Stimulated activated CD4-positive, alpha-beta T cell treated with anti-CD3 and anti-CD28 coated beads, Interleukin-12 subunit alpha, Interleukin-12 subunit beta, amount 100 ng/mL, for 24 hours (primary cell): ENCODE measurements at regions not wholly inside any gene's neighbourhood (a gene's known extent, or its start where the extent isn't known, plus 50 kb on each side); places are given as distances from the start of the nearest gene placed in this dataset.

Source experiments
- DNase-seq, 2 experiments: peaks; one replicate each; pipeline ENCODE4 v3.0.0-alpha.2; 2020; ENCODE audit warnings: low read depth in 2 of 2

DNA sequence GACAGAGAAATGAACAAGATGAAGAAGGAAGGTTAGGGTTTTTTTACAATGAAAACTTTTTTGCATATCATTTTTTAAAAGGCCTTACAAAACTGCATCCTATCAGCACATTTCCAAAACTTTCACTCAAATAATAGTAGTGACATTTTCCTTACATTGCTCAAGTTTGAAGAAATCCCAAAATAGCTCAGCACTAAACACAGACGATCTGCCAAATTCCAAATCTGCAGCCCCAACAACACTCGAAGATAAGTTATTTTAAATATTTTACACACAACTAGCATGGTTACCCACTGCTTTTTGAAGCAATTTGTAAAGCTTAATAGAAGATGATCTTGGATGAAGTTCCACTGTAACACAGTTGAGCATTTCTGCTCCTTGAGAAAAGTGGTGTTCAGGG lies 535.6 kb upstream of the ALCAM start:
- no peak for DNase-seq

DNA sequence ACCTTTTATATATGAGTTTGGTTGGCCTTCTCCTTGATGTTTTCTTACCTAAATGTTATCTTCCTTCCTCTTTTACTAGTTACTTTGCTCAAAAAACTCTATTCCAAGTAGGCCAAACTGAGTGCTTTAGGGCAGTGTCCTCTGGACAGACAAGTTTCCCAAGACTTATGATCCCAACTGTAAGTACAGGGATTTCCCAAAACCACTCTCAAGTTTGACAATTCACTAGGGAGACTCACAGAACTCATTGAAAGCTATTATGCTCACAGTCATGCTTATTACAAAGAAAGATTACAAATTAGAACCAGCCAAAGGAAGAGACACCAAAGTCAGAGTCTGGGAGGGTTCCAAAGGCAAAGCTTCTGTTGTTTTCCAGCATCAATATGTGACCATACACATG lies 534.2 kb upstream of the ALCAM start:
- DNase-seq = no peak

DNA sequence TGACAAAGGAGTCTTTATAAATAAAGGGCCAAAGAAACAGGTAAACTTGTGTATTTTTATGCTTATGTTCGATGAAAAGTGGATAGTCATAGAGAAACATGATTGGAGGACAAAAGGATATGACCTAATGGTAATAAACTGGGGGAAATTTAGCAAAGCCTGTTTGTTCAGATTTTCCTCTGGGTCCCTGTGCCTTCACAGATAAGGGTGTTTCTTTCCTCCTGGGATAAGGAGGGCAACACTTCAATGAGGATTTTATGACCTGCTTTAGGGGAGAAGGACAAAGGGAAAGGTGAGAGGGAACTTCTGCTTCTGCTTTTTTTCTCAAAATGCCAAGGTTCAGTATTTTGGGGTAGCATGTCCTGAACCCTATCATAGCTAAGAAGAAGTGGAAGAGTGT lies 531.3 kb upstream of the ALCAM start:
- no peak for DNase-seq

DNA sequence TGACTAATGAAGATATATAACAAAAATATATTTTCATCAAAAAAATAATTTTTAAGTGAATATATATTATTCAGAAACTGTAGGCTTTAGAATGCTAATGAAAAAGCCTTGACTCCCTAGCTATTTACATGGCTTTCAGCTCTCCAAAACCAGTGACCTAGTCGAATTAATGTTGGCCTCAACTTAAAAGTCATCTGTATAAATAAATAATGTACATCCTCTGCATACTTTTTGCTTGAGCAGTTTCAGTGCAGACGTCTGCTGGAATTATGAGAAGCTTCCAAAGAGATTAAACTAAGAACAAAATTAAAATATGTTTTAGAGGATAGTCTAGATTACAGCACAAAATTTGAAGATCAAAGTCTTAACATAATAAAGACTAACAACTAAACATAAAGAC lies 520.4 kb upstream of the ALCAM start:
- DNase-seq = no peak

DNA sequence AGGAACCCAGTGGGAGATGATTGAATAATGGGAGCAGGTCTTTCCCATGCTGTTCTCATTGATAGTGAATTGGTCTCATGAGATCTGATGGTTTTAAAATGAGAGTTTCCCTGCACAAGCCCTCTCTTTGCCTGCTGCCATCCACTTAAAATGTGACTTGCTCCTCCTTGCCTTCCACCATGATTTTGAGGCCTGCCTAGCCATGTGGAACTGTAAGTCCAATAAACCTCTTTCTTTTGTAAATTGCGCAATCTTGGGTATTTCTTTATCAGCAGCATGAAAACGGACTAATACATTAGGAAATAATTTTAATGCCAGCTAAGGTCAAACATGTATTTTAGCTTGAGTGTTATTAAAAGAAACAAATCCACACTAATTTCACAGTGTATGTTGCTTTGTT lies 517.6 kb upstream of the ALCAM start:
- DNase-seq = no peak

DNA sequence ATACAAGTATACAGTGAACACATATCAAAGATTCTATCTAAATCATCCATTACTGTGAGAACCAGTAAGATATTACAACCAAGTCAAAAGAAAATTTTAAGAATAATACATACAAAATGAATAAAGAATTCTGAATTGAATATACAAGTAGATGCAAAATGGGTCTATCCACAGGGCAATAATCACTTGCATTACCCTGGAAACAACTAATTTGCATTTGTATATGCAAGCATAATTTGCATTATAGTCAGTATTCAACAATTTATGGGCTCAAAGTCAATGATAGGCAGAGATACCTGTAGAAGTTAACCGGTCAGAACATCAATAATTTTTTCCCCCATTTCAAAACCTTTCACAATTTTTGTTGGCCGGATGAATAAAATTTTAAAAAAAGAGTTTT lies 512.2 kb upstream of the ALCAM start:
- DNase-seq = no peak

DNA sequence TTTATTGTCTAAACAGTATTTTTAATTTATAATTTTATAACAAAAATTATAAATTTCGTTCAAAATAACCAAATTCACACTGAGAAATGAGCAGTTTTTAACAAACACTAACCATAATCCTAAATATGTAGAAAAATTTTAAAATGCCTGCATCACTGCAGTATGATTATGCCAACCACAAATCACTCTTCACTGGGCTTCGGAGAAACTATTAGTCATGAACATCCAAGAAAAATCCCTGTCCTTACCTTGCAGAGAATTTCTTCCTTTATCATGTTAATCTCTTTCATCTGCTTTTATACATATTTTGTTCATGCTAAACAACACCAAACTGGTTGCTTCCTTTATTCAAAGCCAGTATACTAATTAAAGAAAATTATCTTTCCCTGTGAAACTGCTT lies 511.0 kb upstream of the ALCAM start:
- DNase-seq = no peak

DNA sequence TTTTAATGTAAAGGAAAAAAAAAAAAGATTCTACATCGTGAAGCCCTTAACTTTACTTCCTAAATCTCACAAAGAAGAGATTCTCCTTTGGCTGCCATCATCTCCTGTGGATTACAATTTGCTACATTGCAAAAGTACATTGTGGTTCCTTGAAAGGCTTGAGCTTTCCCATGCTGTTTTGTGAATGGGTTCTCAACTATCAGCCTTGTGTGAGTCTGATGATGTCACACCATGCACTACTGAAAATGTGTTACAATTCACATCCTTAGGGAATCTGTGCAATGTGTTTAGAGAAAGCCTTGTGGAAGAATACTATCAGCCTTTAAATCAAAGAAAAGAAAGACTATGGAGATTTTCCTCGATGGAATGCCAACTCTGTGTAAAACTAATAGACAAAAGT lies 510.0 kb upstream of the ALCAM start:
- no peak for DNase-seq

DNA sequence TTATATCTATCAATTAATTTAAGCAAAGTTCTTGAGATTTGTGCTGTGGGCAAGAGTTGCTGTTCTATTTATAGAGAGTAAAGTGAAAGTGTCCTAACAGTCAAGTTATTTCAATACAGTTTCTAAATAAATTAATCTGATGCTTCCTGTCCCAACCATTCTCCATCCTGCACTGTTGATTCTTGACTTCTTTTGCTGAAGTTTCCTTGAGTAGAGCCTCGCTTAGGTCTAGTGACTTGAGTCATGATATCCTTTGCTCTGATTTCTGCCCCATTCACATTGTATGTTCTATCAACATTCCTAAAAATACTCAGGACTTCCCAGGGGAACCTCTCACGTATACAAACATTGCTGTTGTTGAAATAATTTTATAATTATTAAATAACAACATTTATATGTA lies 498.4 kb upstream of the ALCAM start:
- DNase-seq = no peak

DNA sequence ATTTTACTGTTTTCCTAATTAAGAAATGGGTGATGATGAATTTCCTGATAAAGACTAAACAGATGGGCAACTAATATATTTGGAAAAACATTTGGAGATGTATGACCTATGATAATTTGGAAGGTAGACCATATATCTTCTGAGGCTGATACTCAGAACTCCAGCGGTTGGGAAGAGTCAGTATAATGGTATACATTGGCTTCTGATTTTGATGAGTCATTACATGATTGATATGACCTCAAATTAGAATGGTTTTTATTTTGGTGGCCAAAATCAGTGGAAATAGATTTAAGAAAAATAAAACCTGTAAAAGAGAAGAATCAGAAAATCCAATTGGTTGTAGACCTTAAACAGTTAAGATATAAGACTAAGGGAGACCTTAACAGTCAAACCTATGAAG lies 496.4 kb upstream of the ALCAM start:
- DNase-seq = no peak

DNA sequence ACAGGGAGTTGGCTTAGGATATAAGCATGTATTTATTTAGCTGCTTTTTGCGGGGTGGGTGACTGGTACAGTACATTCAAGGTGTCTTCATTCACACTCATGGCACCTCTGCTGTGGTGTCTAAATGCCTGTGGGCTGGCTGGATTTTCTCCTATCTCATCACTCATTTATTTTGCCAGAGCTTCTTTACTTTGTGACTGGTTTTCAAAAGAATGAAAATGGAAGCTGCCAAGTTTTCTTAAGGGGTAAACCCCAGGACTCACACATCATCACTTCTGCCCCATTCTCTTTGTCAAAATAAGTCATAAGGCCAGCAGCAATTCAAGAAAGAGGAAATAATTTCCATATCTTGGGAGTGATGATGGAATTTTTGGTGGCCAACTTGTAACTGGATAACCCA lies 493.4 kb upstream of the ALCAM start:
- no peak for DNase-seq

DNA sequence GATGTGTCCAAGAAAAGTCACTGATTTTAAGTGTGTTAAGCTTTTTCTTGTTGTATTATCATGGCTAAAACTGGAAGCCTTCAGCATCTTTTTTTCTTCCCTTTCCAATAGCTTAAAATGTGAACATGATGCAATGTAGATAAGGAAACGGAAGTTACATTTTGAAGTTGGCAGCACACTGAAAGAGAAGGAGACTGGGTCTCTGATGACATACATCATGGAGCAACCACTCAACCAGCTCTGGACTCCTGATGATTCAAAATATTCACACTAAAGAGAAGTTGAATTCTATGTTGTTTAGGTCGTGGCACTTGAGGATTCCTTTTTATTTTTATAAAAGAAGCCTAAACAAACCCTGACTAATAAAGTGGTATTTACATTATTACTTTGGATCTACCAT lies 488.3 kb upstream of the ALCAM start:
- DNase-seq = no peak

DNA sequence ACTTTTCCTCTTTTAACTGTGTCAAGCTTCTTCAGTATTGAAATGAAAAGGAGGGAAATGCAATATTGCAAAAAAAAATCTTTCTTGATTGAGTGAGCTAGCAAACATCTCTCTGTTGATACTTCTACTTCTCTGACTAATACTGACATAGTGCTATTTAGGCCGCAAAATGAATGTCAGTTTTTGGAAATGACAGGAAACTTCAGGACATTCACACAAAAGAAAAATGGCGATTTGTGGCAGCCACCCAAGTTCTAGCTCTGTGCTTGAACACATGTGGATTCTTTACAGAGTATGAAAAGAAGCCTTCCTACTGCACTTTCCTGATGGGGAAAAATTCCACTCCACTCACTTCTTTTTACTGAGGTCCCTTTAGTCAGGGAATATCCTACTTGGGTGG lies 486.8 kb upstream of the ALCAM start:
- DNase-seq = no peak

DNA sequence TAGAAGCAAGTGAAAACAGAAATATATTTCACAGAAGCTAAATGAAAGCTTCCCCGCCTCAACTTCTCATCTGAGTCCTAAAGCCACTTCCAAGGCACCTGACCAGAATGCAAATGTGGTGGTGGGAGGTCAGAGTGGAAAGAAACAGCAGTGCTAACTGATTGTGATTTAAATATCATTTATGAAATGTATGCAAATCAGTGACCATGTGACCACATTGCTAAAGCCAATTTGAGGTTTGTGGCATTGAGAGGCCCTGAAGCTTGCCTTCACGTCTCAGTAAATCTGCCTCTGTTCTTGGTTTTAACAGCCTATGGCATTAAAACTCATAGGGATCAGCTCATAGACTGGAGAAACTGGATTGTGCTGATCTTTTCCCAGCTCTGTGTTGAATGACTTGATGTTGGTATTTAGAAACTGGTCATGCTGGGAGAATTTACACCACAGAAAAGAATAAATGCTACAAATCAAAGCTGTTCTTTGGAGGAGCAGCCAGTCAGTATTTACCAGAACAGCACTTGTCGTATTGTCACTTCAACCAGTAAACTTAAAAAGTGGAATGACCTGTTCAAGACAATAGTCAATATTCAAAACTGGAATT lies 481.4 kb upstream of the ALCAM start:
- DNase-seq = no peak

DNA sequence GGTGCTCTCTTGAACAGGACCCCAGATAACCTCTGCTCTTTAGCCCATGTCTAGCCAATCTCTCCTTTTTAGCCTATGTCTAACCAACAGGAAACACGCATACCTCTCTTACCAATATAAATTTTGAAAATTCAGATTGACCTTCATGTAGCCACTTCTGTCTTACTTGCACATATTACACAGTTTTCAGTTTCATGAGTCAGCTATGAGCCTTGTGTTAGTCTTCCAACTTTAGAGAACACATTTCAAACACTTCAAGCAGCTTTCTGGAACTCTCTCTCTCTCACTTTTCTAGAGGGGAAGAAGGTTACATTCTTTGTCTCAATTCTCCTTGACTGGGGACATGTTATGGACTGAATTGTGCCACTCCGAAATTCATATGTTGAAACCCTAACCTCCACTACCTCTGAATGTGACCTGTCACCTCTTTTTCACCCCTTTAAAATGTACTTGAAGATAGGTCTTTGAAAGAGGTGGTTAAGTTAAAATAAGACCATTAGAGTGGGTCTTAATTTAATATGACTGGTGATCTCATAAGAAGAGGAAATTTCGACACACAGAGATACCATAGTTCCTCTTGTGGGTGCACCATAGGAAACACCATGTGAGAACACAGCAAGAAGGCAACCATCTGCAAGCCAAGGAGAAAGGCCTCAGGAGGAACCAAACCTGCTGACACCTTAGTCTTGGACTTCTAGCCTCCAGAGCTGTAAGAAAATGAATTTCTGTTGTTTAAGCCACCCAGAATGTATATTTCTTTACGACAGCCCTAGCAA lies 480.3 kb upstream of the ALCAM start:
- no peak for DNase-seq

DNA sequence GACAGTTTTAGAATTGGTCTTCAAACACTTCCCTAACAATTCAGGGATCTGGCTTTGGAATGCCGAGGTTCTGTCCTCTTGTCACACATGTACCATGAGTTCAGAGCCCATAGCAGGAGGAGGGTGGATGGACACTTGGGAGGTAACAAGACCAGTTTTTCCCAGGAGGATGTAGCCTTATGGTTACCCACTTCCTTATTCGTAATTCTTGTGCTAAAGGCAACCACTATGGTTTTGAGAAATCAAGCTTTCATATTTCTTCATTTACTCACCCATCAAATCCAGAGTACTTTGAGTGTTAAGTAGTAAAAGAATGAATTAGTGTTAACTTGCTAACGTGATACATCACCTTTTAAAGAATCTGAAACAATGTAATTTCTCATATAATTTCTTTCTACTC lies 479.6 kb upstream of the ALCAM start:
- DNase-seq = no peak

DNA sequence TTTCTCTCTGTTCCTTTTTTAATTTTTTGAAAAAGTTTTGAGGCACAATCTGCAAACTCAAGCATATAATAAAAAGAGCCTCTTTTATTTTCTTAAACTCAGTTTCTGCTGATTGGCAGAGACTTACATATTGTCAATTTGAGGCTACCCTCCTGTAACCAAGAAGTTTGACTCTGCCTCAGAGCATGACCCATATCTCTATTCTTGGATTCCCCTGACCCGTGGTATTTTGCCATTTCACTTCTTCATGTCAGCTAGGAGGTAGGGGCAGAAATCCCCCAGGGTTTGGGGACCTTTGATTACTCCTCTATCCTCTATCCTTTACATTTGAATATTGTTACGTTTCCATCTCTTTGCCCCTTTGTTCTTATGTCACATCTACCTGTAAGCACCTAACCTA lies 479.1 kb upstream of the ALCAM start:
- DNase-seq = no peak

DNA sequence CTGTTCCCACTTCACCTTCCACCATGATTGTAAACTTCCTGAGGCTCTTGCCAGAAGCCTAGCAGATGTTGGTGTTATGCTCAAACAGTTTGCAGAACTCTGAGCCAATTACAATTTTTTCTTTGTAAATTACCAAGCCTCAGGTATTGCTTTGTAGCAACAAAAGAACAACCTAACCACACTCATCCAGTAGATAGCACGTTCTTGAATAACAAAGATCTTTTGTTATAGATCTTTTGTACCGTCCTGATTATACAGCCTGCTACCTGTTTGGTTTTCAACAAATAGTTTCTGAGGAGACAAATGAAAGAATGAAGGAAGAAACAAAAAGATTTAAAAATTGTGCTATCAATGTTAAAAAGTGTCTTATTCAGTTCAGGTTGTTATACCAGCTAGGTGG lies 474.7 kb upstream of the ALCAM start:
- no peak for DNase-seq

DNA sequence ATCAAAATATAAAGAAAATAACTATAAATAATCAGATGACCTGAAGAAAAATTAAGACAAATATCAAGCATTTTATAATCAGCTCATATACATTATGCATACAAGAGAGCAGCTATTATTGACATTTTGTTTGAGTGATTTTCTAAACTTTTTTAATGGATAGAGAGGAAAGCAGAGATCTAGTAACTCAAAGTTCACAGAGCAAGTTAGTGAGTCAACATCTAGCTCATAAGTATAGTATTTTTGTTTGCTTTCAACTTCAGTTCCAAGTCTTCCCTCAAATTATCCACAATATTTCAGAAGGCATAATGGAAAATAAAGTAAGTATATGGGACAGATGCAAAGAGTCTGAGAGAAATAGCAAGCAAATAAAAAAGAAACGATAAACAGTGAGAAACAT lies 470.1 kb upstream of the ALCAM start:
- DNase-seq = no peak

DNA sequence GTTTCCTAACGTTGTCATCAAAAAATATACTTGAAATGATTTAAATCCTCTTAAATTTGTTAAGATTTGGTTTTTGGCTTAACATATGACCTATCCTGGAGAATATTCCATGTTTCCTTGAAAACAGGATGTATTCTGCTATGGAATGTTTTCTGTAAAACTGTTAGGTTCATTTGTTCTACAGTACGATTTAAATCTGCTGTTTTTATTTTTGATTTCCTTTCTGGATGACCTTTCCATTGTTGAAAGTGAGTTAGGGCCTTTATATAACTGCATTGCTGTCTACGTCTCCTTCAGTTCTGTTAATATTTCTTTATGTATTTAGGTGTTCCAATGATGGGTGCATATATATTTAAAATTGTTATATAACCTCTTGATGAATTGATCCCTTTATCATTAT lies 465.3 kb upstream of the ALCAM start:
- DNase-seq = no peak

DNA sequence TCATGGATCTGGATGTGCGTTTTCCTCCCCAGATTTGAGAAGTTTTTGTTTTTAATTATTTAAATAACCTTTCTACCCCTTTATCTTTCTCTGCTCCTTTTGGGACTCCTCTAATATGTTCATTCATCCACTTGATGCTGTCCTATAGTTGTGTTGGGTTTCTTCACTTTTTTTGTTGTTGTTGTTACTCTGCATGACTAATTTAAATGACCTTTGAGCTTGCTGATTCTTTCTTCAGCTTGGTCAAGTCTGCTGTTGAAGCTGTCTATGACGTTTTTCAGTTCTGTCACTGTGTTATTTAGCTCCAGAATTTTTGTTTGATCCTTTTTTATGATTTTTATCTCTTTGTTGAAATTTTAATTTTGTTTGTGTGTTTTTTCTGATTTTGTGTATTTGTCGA lies 463.6 kb upstream of the ALCAM start:
- DNase-seq = no peak

DNA sequence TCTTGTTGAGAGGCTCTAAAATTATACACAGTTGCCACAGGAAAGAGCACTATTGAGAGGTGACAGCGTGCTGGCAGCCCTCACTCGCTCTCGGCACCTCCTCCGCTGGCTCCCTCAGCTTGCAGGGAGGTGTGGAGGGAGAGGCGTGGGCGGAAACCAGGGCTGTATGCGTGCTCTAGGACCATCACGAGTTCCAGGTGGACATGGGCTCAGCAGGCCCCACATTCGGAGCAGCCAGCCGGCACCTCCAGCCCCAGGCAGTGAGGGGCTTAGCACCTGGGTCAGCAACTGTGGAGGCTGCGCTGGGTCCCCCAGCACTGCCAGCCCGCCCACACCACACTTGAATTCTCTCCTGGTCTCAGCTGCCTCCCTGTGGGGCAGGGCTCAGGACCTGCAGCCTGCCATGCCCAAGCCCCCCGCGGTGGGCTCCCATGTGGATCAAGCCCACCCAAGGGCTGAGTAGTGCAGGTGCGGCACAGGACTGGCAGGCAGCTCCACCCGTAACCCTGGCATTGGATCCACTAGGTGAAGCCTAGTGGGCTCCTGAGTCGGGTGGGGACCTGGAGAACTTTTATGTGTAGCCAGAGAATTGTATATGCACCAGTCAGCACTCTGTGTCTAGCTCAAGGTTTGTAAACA lies 460.6 kb upstream of the ALCAM start:
- DNase-seq = no peak

DNA sequence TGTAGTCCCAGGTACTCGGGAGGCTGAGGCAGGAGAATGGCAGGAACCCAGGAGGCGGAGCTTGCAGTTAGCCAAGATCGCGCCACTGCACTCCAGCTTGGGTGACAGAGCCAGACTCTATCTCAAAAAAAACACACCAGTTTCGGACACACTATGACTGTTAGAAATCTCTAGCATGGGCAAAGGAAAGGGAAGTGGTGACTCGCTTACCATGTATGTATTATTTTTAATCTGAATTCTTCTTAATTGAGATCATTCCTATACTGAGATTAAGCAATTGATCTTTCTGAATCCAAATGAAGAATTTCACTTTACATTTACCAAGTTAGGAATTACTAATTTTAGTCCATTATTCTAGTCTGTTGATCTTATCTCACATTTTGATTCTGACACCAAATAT lies 459.2 kb upstream of the ALCAM start:
- no peak for DNase-seq

DNA sequence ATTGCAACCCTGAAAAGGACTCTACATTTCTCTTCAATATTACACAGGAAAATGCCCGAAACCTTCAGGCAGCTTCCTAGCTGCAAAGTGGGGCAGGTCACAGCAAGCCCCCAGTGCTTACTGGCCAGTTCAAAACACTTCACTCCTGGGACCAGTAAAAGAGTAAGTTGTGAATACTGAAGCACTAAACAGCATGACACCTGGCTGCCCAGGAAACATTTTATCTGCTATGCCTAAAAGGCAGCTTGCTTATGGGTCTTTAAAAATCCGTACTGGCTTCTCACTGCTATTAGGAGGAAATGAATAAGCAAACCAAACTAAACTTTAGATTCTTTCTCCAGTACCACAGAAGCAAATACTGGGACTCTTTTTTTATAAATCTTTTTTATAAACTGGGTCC lies 457.9 kb upstream of the ALCAM start:
- no peak for DNase-seq
